Inferior parietal cortex (tissue), 1 donor: ENCODE measurements at regions not wholly inside any gene's neighbourhood (a gene's known extent, or its start where the extent isn't known, plus 50 kb on each side); places are given as distances from the start of the nearest gene placed in this dataset.
"Not testable (repeated sequence)": the region's sequence is repeated elsewhere in the genome, so short reads cannot be mapped to it uniquely, and the experiment has no call there.

ENCODE experiments used
- DNase-seq: peaks from one replicate; pipeline ENCODE4 v3.0.0-alpha.2; 2016; ENCODE audit errors: extremely low spot score

DNA sequence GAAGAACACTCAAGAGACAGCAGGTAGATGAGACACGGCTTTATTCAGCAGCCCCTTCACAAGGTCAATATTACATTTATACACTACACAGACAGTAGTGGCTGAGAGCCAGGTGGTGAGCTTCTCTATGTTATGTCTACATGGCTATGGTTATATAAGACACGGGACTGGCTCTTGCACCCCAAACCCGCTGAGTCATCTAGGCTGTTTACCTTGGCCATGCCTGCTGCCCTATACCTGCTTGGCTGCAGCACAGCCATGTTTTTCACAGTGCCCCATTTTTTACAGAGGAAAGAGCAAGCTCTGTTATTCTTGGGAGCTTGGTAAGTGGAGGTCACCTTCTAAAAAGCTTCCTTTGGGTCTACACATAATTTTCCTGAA is 231.6 kb downstream of the IGSF11 start:
- DNase-seq: no peak

DNA sequence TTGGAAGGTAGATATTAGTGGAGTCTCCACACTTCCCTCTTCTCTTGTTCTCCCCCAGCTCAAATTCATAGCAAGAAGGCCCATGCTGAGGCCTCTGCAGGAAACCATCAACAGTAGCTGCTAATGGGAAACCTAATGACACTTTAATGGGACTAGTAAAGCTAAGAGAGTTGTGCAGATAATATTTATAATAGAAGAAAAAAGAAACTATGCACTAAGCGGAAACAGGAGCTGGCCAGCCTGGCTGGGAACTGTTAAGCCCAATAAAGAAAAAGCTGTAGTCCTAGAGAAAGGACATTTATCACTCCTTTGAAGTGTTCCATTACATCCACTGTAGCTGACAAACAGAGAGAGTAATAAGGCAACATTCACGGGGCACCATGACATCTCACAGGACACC is 229.6 kb downstream of the IGSF11 start:
- DNase-seq: no peak

DNA sequence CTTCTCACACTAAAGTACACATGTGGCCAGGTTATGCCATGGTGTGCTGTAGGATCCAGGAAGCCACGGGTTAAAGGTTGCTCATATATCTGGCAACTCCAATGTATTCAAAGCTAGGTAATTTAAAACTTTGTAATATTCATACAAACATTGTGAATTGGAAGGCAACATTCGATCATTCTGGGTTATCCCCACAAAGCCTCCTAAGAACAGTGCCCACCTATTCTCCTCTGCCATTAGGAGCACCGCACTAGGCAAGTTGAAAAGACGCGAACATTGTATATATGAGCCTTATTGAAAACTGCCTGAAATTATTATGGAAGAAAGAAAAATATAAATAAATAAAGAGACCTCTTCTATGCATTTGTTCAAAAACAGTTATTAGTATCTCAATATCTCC is 228.2 kb downstream of the IGSF11 start:
- DNase-seq: no peak

DNA sequence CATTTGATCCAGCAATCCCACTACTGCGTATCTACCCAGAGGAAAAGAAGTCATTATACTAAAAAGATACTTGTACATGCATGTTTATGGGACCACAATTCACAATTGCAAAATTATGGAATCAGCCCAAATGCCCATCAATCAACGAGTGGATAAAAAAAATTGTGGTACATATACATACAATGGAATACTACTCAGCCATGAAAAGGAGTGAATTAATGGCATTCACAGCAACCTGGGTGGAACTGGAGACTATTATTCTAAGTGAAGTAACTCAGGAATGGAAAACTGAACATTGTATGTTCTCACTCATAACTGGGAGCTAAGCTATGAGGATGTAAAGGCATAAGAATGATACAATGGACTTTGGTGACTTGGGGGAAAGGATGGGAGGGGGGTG is 227.3 kb downstream of the IGSF11 start:
- not testable (repeated sequence) for DNase-seq

DNA sequence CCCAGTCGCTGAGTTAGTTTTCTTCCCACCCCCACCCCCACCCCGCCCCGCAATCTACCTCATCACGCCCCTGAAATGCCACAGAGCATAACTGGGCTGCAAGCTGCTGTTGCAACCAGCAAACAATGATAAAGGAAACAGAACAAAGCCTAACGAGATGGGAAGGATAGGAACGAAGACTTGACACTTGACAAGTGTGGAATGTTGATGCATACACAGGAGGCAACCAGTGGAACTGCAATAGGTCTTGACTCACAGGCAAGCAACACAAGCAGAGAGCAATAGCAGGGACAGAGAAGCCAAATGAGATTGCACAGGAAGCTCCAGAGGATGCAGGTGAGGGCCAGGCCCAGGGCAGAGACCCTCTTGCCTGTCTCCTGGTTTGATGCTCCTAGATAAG is 225.9 kb downstream of the IGSF11 start:
- no peak for DNase-seq

DNA sequence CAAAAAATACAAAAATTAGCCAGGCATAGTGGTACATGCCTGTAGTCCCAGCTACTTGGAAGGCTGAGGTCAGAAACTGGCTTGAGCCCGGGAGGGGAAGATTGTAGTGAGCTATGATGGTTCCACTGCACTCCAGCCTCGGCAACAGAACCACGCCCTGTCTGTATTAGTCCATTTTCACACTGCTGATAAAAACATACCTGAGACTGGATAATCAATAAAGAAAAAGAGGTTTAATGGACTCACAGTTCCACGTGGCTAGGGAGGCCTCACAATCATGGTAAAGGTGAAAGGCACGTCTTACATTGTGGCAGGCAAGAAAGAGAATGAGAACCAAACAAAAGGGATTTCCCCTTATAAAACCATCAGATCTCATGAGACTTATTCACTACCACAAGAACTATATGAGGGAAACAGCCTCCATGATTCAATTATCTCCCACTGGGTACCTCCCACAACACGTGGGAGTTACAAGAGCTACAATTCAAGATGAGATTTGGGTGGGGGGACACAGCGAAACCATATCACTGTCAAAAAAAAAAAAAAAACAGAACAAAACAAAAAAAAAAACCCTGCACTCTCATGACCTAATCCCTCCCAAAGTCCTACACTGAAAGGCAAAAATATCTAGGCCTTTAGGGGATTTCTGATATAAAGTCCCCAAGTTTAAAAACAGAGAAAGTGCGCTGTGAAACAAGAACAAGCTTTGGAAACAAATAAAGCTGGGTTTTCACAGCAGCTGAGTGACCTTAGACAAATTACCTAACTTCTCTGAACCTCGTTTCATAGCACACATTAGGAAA is 224.7 kb downstream of the IGSF11 start:
- no peak for DNase-seq

DNA sequence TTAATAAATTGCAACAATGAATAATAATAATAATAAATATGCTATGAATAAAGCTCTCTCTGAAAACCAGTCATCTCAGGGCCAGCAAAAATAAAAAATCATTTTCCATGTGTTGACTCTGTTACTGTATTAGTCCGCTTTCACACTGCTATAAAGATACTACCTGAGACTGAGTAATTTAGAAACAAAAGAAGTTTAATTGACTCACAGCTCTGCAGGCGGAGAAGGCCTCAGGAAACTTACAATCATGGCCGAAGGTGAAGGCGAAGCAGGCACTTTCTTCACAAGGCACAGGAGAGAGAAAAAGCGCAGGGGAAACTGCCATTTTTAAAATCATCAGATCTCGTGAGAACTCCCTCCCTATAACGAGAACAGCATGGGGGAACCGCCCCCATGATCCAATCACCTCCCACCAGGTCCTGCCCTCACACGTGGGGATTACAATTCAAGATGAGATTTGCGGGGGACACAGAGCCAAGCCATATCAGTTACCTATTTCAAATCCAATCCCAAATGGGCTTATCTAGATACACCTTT is 224.1 kb downstream of the IGSF11 start:
- DNase-seq: no peak

DNA sequence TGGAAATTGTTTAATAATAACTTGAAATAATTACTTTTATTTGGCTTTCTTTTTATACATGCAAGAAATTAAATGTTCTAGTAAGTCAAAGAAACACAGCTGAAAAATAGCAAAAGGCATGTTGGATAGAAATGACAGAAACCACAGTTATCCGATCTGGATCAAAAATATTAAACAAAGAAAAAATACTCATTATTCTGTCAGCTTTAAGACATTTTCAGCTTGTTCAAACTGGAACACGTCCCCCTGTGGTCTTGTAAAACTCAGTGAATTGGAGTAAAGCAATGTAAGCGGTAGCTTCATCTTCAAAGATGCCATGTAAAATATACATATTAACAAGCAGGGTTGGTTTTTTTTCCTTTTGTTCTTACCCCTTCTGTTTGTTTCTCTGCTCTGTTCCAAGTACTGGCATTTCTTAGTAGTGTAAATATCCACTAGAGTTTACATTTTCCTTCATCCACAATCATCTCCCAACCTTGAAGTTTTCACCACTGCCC is 223.4 kb downstream of the IGSF11 start:
- DNase-seq: no peak

DNA sequence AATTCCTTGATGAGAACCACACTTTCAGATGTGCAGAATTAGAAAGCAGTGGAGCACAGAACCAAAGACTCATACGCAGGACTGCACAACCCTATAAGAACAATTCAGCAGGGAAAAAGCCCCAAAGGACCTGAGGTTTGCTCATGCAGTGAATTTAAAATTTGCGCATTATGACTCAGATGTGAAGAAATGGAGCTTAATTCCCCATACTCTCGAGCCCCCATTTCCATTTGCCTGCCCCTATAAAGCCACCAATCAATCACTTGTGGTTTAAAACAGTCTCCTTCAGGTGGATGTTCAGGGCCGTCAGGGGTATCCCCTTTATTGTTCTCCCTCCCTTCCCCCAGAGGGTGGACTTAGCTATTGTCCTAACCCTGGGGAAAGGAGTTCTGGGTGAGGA is 221.2 kb downstream of the IGSF11 start:
- no peak for DNase-seq

DNA sequence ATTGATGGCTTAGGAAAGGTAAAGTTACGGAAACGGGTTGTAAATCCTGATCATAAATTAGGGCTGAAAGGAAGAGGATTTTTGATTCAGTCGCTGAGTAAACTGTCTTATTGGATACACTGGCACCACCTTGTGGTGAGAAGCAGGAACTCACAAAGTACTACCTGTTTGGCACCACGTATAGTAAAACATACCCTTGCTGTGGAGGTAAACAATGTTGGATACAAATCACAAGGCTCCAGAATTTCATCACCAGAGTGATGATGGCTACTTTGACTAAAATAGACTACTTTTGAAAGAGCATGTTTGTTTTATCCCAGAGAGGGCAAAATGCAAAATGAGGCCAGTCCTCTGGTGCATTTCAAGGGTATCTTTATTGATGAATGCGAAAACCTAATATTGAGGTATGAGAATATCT is 216.9 kb downstream of the IGSF11 start:
- DNase-seq: peak; percentile 81

DNA sequence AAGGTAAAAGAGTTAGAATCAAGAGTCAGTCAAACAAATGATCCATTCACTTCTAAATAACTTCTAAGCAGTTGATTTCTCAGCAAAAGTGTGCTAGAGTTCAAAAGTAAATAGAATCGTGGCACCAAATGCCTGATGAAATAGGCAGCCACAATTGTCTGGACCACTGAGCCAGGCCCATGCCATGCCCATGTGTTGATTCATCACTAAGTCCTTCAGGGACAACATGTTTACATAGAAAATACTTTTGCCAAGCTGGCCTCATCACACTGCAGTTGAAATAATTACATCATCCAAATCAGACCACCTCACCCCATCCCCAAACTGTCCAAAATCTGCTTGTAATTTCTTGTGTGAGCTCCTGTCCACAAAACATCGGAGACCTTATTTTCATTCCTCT is 216.3 kb downstream of the IGSF11 start:
- no peak for DNase-seq

DNA sequence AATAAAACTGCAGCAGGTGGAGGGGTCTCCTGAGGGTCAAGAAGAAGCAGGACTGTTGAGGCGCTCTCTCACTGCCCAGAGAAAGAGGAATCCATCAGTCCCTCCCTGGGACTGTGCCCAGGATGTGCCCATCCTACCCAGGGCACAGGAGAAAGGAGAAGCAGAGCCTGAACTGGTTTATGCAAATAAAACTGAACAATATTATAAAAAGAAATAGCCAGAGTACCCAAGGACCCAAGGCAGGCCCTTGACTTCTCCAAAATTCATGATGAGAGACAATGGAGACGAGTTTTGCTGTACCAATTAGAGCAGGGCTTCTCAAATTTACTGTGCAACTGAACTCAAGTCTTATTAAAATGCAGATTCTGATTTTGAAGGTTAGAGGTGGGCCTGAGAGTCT is 211.0 kb downstream of the IGSF11 start:
- no peak for DNase-seq

DNA sequence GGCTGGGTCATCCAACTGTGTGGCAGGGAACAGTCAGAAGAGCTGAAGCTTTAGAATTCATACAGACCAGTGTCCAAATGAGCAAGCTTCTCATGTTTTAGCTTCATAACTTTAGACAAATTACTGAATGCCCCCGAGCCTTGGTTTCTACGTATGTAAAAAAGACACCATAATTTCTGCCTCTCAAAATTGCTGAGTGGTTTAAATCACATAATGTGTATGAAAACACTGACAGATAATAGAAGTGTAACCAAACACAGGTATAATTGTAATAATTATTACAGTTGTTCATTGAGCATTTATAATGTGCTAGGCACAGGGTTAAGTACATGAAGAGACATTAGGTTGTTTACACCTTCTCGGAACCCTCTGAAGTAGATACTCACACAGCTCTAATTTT is 207.2 kb downstream of the IGSF11 start:
- DNase-seq: no peak

DNA sequence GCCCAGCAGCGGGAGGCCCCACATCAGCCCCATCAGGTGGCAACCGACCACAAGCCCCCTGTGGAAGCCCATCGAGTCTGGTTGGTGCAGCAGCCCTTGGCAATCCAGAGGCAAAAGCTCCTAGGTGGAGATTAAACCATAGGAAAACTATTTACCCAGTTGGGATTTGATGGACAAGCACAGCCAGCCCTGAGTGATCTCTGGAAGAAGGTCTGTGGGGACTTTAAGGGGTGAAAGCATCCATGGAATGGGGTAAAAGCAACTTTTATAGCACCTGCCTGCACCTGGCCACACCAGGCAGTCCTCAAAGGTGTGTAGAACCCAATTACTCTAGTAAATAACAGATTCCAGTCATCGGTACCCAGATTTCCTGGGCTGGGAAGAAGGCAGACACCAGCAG is 206.3 kb downstream of the IGSF11 start:
- no peak for DNase-seq

DNA sequence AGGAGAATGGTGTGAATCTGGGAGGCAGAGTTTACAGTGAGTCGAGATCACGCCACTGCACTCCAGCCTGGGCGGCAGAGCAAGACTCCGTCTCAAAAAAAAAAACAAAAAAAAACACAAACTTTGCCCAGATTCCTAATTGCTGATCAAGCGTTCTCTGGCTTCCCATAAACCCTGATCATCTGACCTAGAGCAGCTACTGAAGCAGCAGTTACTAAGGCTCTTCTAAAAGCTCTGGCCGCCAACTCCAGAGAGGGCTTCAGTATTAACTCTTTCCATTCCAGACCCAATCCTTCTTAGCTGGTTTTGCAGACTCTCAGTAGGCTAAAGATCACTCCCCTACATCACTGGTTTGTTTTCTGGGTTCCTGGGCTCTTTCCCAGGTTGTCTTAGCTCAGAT is 201.6 kb downstream of the IGSF11 start:
- no peak for DNase-seq

DNA sequence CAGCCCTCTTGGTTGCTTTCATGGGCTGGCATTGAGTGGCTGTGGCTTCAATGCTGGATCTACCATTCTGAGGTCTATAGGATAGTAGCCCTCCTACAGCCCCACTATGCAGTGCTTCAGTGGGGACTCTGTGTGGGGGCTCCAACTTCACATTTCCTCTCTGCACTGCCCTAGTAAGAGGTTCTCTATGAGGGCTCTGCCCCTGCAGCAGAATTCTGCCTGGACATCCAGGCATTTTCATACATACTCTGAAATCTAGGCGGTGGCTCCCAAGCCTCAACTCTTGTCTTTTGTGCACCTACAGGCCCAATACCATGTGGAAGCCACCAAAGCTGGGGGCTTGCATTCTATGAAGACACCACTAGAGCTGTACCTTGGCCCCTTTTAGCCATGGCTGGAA is 195.8 kb downstream of the IGSF11 start:
- no peak for DNase-seq

DNA sequence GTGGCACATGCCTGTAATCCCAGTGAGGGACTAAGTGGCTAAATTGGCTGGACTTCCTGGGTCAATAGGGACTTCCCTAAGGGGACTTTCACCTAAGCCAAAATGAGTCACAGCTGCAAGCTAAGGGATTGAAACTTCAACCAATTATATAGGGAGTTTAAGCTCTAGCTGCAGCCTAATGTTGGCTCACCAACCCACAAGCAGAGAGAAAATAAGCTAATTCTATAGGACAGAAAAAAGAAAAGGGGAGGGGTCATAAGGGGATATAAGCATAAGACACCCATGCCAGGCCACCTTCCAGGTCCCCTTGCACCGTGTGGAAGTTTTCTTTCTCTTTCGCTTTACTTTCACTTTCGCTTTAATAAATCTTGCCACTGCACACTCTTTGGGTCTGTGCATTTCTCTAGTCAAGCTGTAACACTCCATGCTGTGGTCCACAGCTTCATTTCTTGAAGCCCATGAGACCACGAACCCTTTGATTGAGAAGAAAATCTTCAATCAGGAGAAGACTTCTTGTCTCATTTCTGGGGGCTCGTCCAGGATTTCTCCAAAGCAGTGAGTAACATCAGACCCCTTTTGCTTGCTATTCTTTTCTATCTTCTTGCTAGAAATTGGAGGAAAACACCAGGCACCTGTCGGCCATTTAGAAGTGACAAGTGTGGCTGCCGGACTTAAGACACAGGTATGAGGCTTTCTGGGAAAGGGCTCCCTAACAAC is 192.3 kb downstream of the IGSF11 start:
- DNase-seq: no peak

DNA sequence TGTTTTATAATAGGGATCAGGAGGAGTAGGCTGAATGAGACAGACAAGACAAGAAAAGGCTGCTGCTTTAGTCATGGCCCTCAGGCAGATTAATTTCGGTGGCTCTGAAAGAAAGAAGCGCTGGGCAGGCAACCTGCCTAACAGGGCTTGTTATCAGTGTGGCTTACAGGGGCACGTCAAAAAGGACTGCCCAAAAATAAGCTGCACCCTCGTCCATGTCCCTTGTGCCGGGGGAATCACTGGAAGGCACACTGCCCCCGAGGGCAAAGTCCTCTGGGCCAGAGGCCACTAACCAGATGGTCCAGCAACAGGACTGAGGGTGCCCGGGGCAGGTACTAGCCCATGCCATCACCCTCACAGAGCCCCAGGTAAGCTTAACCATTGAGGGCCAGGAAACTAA is 188.5 kb downstream of the IGSF11 start:
- no peak for DNase-seq
